Right lobe of liver (tissue), 4 donors: ENCODE measurements at regions not wholly inside any gene's neighbourhood (a gene's known extent, or its start where the extent isn't known, plus 50 kb on each side); places are given as distances from the start of the nearest gene placed in this dataset.

Experiments
- POLR2A ChIP-seq: fragments of 450-650 bp; IDR thresholded peaks from one replicate; pipeline ENCODE4 v1.6.1; 2017; ENCODE audit warnings: antibody characterized with exemption, mild to moderate bottlenecking
- TF ChIP-seq, protein P1 (sequence below), 4 donors: fragments of 200-600 bp in 3 of 4; fragments of 450-650 bp in 1 of 4; IDR thresholded peaks; one replicate each; pipeline versions ENCODE4 v1.5.1 to v1.8.0; 2016 to 2022; ENCODE audit warnings: antibody characterized with exemption in 4 of 4, mild to moderate bottlenecking in 2 of 4
- donor health status: DM: no; HTN: no; CAD: no.
- donor health status: DM: no; HTN: no; CAD: no.
- donor health status: DM: no; HTN: yes; CAD: no.

DNA sequence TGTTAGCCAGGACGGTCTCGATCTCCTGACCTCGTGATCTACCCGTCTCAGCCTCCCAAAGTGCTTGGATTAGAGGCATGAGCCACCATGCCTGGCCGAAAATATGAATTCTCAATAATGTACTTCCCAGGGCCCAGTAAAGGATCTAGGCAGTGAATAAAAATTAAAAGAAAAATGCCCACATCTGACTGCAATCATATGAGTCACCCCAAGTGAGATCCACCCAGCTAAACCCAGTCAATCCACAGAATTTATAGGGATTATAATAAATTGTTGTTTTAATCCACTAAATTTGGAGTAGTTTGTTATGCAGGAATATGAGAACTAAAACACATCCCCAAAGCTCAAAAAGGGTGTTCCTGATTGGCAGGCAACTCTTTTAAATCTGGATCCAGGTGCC, 93.5 kb upstream of the STK39 start:
- TF ChIP-seq, protein P1, sequence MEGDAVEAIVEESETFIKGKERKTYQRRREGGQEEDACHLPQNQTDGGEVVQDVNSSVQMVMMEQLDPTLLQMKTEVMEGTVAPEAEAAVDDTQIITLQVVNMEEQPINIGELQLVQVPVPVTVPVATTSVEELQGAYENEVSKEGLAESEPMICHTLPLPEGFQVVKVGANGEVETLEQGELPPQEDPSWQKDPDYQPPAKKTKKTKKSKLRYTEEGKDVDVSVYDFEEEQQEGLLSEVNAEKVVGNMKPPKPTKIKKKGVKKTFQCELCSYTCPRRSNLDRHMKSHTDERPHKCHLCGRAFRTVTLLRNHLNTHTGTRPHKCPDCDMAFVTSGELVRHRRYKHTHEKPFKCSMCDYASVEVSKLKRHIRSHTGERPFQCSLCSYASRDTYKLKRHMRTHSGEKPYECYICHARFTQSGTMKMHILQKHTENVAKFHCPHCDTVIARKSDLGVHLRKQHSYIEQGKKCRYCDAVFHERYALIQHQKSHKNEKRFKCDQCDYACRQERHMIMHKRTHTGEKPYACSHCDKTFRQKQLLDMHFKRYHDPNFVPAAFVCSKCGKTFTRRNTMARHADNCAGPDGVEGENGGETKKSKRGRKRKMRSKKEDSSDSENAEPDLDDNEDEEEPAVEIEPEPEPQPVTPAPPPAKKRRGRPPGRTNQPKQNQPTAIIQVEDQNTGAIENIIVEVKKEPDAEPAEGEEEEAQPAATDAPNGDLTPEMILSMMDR (IDR thresholded peaks at IDR 0.05): no peak
- no peak for TF ChIP-seq POLR2A
